8988T (cell line): ENCODE measurements at regions not wholly inside any gene's neighbourhood (a gene's known extent, or its start where the extent isn't known, plus 50 kb on each side); places are given as distances from the start of the nearest gene placed in this dataset.
"Not testable (repeated sequence)": the region's sequence is repeated elsewhere in the genome, so short reads cannot be mapped to it uniquely, and the experiment has no call there.

Experiments used
- DNase-seq: peaks from one replicate; pipeline ENCODE4 v3.0.0; 2011

- no peak for DNase-seq
Measured at GRCh38 chr12:91882910-91883309, 262.7 kb downstream of the BTG1 start.

- no peak for DNase-seq
Measured at GRCh38 chr12:91880528-91880927, 265.1 kb downstream of the BTG1 start.

DNA sequence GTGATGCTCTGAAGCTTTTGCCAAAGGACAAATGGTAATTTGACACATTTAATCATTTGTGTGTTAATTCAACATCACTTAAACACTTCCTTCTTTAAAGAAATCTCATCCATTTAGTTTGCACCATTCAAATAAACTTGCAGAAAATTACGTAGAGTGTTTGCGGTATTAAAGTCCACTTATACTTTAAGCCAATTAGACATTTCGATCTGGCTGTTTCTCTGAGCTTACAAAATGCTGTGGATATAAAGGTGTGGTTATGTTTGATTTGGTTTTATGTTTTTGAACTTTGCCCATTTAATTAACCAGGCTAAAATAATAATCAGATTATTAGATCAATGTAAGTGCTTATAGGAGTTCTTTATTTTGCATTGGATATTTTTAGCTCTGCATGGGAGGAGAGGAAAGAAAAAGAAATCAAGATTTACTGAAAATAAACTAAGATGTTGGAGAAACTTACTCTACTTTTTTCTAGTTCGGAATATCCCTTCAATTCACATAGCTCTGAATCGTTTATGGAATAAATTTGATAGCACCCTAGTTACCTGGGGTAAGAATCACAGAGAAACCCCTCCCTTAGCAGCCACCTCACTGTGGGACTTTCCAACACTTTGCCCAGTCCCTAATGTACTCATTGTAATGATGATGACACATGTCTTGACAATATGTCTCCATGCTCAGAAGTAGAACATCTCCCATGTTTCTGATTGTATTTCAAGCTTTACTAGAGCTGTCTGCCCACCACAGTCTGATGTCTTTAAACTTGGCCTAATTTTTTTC lies 268.0 kb downstream of the BTG1 start:
- no peak for DNase-seq

DNA sequence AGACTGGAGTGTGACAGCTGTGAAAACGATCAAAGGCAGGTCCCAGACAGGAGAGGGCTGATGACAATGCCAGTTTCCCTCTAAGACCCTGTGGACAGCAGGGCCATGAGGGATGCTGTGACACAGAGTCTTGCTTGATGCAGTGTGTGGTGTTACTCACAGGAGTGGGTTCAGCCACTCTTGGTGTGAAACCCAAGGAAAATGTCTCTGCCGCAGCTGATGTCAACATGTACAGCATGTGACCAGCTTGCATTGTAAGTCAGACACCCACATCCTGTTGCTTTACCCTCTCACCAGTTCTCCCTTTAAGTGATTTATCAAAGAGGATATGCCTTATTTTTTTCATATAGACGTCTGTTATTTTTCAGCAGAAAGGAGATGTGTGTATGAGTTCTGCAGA lies 268.6 kb downstream of the BTG1 start:
- no peak for DNase-seq

- not testable (repeated sequence) for DNase-seq
Measured at GRCh38 chr12:91875671-91876070, 270.0 kb downstream of the BTG1 start.

DNA sequence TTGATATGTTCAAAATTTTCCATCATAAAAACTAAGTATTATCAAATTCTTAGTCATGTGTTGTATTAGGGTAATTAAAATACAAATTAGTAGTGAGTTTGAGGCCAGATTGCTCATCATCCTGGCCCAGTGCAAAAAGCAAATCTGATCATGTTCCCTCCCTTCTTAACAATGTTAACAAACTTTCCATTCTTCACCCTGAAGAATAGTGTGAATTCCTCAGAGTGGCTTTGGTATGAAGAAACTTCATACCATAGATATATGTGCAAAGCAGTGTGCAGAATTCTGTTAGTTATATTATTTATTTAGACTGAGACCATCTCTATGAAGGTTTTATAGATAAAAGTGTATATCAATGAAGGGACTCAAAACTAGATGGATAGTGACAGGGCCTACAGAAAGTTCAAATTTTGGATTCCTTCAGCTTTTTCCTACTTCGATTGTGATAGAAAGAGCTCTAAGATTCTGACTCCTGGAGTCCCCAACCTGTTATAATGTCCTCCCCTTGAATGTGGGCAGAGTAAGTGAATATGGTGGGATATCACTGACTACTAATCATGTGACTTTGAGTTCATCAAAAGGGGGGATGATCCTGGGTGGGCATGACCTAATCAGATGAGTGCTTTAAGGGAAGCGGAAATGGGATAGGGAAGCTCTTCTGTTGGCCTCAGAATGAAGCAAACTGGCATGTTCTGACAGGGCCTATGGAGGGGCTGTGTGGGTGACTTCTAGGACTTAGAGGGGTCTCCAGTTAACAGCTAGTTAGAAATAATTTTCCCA lies 271.4 kb downstream of the BTG1 start:
- no peak for DNase-seq

DNA sequence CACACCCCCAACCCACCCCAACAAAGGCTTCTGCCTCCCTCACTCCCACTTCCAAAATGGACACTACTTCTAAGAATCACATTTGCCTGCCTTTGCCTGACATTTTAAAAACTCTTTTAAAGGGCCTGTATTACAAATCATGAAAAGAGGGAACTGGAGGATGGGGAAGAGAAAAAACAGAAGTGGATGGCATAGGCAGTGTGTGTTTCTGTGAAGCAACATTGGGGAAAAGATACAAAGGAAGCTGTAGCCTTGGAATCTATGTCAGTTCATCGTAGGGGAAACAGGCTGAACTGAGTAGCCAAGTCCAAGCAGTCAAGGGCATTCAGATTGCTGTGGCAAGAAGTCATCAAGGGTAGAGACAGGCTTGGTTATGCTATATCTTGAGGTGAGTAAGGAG lies 273.9 kb downstream of the BTG1 start:
- DNase-seq: no peak

DNA sequence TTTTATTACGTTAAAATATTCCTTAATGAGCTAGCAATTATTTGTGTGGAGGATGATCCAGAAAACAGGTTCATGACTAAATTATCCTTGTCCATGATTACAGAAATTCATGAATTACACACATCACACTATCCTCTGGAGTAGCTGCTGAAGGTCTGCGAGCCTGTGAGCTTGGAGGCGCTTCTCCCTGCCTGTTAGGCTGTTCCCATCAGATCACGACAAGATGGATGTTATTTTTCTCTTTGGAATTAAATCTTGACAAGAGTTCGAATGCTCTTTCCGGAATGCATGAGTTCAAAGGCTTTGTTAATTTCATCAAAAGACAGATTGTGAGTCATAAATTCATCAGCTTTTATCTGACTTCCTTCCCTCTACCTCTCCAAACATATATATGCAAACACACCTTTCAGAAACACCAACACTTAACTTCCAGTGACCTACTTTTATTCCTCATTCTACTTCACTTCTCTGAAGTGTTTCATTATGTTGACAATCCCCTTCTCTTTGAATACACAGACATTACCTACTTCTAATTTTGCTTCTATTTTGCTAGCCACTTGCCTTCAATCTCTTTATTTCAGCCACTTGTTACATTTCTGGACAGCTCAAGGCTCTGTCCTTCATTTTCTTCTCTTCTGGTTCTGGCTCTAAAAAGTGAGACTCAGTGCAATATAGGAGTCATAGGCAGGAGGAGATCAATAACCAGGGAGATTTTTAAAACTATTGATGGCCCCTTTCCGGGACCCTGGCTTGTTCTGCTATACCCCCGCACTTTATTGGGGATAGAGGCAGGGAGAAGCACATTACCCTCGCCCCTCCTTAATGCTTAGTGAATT lies 274.6 kb downstream of the BTG1 start:
- DNase-seq: no peak

- no peak for DNase-seq
Measured at GRCh38 chr12:91868054-91868453, 277.6 kb downstream of the BTG1 start.

DNA sequence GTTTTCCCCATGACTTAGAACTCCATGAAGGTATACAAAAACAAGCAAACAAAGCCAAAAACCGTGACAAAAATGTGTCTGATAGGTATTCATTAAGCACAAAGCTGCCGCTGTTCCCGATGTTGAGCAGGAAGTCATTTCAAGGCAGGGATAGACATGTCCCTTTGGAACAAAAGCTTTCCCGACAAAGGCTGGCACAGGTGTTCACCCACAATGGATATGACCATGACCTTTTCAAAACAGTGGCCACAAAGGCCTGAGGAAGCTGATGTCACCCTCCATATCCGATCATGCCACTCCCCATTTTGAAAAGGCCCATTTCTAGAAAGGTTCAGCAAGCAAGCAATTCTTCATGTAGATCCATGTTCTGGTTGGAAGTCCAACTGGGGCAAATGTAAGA lies 279.1 kb downstream of the BTG1 start:
- DNase-seq: no peak

DNA sequence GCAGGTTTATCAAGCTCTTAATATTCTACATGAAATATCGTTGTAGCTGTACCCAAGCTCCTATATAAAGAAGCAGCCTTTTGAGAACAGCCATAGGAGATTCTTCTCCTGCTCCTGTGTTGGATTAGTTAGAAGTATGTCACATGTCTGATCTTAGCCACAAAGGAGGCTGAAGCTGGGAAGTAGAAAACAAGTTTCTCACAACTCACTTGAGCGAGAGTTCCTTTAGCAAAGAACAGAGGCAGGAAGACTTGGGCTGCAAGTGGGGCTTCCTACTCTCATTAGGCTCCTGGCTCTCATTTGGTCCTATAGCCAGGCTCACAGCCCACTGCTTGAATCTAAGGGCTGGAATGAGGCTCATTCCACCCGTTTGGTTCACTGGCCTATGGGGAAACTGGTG lies 281.9 kb downstream of the BTG1 start:
- no peak for DNase-seq

DNA sequence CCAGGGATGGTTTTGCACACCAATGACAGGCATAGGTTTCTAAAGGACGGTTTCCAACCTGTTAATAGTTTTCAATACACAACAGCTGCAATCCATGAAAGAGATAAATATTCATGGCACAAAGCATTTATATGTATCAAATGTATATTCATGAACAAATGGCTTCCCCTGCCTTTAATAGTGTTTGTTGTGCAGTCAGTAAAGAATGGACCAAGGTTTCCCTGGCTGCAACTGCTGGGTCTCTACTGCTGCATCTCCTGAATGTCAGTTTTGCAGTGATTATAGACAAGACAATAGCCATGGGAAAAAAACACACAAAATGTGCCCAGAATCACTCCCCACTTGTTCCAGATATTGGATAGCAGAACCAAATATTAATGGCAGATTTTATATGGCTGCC lies 284.1 kb downstream of the BTG1 start:
- DNase-seq: no peak

GRCh38 chr12:91859347-91859746 lies 286.3 kb downstream of the BTG1 start:
- DNase-seq: no peak

DNA sequence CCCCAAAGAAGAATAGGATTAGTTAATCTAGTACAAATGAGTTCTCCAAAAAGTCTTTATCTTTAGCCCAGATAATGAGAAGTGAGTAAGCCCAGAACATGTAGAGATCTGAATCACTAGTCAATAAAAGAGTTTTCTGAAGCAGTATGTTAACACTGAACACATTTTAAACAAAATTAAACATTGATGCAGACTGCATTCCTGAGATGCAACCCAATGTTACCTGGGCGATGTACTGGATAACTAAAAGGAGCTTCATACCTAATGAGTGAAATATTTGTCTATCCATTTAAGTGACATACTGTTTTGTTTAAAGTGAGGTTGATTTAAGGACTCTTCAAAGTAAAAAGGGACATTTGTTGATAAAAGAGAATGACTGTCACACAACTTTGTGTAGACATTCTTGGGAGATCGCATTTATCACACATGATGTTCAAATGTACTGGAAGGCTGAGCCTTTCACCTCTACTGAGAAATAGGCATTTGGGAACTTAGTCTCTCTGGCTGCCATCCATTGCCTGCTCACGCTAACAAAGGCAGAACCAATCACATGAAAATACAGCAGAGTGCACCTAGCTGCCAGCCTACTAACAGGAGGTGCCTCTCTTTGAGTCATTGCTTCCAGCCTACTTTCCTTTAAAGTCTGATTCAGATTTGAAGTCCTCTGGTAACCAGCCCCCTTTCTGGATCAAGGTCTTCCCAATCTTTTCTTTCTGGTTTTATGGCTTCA lies 287.7 kb downstream of the BTG1 start:
- DNase-seq: no peak

DNA sequence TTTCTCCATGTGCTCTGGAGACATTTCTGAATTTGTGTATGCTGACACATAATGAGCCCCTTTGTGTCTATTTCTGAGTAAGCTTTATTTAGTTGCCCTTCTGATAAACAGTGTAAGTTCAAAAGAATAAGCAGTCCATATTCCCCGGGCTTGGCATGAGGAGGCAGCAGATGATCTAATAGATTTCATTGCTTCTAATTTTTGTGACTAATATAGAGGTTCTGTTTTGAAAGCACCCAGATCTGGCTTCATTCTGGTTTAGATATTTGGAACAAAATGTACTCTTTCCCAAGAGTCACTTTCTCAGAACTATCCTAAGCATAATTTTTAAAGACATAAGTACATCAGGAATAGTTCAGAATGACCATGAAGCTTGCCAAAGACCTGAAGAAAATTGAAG lies 290.9 kb downstream of the BTG1 start:
- DNase-seq: no peak

GRCh38 chr12:91853350-91854127 lies 292.1 kb downstream of the BTG1 start:
- no peak for DNase-seq

GRCh38 chr12:91852634-91853033 lies 293.0 kb downstream of the BTG1 start:
- DNase-seq: no peak

GRCh38 chr12:91851741-91852477 lies 293.7 kb downstream of the BTG1 start:
- DNase-seq: no peak

GRCh38 chr12:91846466-91847055 lies 299.1 kb downstream of the BTG1 start:
- DNase-seq: no peak

DNA sequence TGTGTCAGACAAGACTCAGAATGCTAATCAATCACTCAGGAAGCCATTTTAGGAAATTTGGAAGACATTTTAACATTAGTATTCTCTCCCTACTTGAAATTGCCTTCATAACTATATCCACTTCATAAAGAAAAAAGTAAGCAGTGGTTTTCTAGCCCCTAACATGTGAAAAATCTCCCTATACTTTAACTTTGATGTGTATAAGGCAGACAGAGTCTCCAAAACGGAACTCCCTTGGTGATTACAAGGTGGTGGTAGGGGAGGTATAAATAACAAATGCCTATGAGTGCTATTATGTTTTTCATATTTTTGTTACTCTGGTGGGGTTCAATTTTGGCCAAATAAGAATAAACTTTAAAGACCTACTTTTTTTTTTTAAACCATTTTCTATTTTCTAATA lies 300.3 kb downstream of the BTG1 start:
- no peak for DNase-seq

DNA sequence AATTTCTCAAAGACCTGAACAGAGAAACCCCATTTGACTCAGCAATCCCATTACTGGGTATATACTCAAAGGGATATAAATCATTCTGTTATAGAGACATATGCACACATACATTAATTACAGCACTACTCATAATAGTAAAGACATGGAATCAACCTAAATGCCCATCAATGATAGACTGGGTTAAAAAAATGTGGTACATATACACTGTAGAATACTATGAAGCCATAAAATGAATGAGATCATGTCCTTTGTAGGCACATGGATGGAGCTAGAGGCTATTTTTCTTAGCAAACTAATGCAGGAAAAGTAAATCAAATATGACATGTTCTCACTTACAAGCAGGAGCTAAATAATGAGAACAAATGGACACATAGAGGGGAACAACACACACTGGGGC lies 303.8 kb downstream of the BTG1 start:
- DNase-seq: no peak
